ENCODE measurements at regions not wholly inside any gene's neighbourhood (a gene's known extent, or its start where the extent isn't known, plus 50 kb on each side); places are given as distances from the start of the nearest gene placed in this dataset.

DNA sequence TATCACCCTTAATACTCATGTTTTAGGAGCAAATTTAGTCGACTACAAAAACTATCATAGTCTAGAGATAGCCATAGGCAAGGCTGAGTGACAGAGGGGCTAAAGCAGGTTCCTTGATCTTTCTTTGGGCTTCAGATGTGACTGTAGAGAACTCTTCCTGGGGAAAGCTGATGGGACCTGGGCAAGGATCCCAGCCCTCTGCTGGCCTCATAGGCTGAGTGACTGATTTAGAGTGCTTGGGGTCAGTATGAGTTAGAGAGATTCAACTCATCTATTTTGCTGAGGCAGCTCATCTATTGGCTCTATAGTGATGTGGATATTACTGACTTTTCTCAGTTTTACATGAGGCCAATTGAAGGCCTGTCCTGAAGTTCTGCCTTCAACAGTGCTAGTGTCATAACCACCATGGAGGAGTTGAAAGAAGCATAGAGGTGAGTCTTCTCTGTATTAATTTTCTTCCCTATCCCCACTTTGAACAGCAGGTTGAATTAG is 81.6 kb downstream of the SAMD9 start:
- 68 to 80% methylated on average over 1 of the region's 1 CpG for WGBS, 2 donors (ENCODE audit: low coverage in 1 of 2)
- Histone ChIP-seq H3K36me3 (no peaks in the 10 kb centered on the region), H3K9me3 (peaks cover 0 to 10% (median 0%) of the 10 kb centered on the region in 3 donors), H3K27ac (no peak overlapping the region), H3K4me3 (no peak overlapping the region), H3K4me1 (no peaks in the 10 kb centered on the region), H3K27me3 (peaks cover 8% of the 10 kb centered on the region)
- no peak for TF ChIP-seq POLR2A (IDR thresholded peaks at IDR 0.05)
- TF ChIP-seq CTCF (IDR thresholded peaks at IDR 0.05) = no peak
- no peak for TF ChIP-seq POLR2AphosphoS5 (IDR thresholded peaks at IDR 0.05)
- no peak for TF ChIP-seq EP300 (IDR thresholded peaks at IDR 0.05)
- ATAC-seq = no peak

GRCh38 chr7:93031795-93032194 is 86.0 kb downstream of the SAMD9 start:
- H3K27ac ChIP-seq = no peak overlapping the region
- H3K27me3 ChIP-seq = no peaks in the 10 kb centered on the region
- no peak for TF ChIP-seq POLR2A (IDR thresholded peaks at IDR 0.05)
- no peak for TF ChIP-seq CTCF (IDR thresholded peaks at IDR 0.05)
- no peak for TF ChIP-seq EP300 (IDR thresholded peaks at IDR 0.05)
- no peak for TF ChIP-seq POLR2AphosphoS5 (IDR thresholded peaks at IDR 0.05)
- no peaks in the 10 kb centered on the region for H3K4me1 ChIP-seq
- no peak for ATAC-seq
- no peaks in the 10 kb centered on the region for H3K36me3 ChIP-seq
- no peak overlapping the region for H3K4me3 ChIP-seq
- H3K9me3 ChIP-seq = peaks cover 0 to 10% (median 0%) of the 10 kb centered on the region in 3 donors

GRCh38 chr7:93030605-93031225 is 87.1 kb downstream of the SAMD9 start:
- Histone ChIP-seq H3K27ac (no peak overlapping the region), H3K27me3 (no peaks in the 10 kb centered on the region), H3K36me3 (no peaks in the 10 kb centered on the region), H3K4me3 (no peak overlapping the region), H3K9me3 (peaks cover 0 to 10% (median 0%) of the 10 kb centered on the region in 3 donors), H3K4me1 (no peaks in the 10 kb centered on the region)
- ATAC-seq = no peak
- TF ChIP-seq POLR2A (IDR thresholded peaks at IDR 0.05) (no peak), EP300 (IDR thresholded peaks at IDR 0.05) (no peak), POLR2AphosphoS5 (IDR thresholded peaks at IDR 0.05) (no peak), CTCF (IDR thresholded peaks at IDR 0.05) (no peak)

GRCh38 chr7:93029056-93029455 is 88.7 kb downstream of the SAMD9 start:
- no CpG with 5 or more reads among the region's 7 CpGs for WGBS, 2 donors (ENCODE audit: low coverage in 1 of 2)
- ATAC-seq = no peak
- H3K36me3 ChIP-seq = no peaks in the 10 kb centered on the region
- H3K27me3 ChIP-seq = no peaks in the 10 kb centered on the region
- H3K9me3 ChIP-seq = peaks cover 0 to 10% (median 0%) of the 10 kb centered on the region in 3 donors
- H3K4me1 ChIP-seq = no peaks in the 10 kb centered on the region
- no peak overlapping the region for H3K4me3 ChIP-seq
- no peak overlapping the region for H3K27ac ChIP-seq
- TF ChIP-seq POLR2AphosphoS5 (IDR thresholded peaks at IDR 0.05) = no peak
- TF ChIP-seq POLR2A (IDR thresholded peaks at IDR 0.05) = no peak
- no peak for TF ChIP-seq EP300 (IDR thresholded peaks at IDR 0.05)
- no peak for TF ChIP-seq CTCF (IDR thresholded peaks at IDR 0.05)

DNA sequence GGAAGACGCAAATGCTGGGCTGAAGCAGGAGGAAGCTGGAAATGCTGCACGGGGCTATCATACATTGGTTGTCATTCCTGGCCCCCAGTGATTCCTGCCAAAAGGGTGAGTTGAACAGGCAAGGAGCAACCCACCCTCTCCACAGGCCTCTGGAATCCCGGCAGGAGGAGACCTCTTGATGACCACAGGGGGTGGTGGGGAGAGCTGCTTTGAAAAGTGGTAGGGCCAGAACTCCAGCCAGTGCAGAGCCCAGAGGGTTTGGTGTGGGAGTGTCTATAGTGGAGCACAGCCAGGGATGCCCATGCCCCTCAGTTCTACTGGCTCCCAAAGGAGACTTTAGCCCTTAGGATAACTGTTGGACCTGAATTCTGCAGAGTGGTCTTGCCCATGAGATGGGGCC is 89.2 kb downstream of the SAMD9 start:
- H3K4me1 ChIP-seq = no peaks in the 10 kb centered on the region
- TF ChIP-seq CTCF (IDR thresholded peaks at IDR 0.05) = no peak
- TF ChIP-seq POLR2AphosphoS5 (IDR thresholded peaks at IDR 0.05) = no peak
- TF ChIP-seq EP300 (IDR thresholded peaks at IDR 0.05) = no peak
- TF ChIP-seq POLR2A (IDR thresholded peaks at IDR 0.05) = no peak
- H3K4me3 ChIP-seq = no peak overlapping the region
- WGBS, 2 donors (ENCODE audit: low coverage in 1 of 2) = 70 to 76% methylated on average over 2 of the region's 3 CpGs
- no peak for ATAC-seq
- no peak overlapping the region for H3K27ac ChIP-seq
- no peaks in the 10 kb centered on the region for H3K36me3 ChIP-seq
- no peaks in the 10 kb centered on the region for H3K27me3 ChIP-seq
- peaks cover 0 to 10% (median 0%) of the 10 kb centered on the region in 3 donors for H3K9me3 ChIP-seq
